ENCODE measurements at regions not wholly inside any gene's neighbourhood (a gene's known extent, or its start where the extent isn't known, plus 50 kb on each side); places are given as distances from the start of the nearest gene placed in this dataset.
"Not testable (repeated sequence)": the region's sequence is repeated elsewhere in the genome, so short reads cannot be mapped to it uniquely, and the experiment has no call there.

DNA sequence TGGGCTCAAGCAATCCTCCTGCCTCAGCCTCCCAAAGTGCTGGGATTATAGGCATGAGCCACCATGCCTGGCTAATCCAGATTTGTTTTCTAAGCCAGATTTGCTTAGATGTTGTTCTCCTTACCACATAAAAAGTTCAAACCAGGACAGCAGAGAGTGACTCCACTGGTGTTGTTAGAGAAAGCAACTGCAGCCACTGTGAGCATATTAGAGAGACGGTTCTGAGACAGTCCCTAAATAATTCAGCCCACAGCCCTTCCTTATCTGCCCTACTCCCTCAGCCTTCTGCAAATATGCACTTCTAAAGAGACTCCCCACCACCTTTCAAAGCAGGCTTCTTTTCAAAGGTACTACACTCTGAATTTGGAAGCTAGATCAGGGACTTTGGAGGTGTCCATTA is 96.1 kb downstream of the DRD1 start:
- no peak for DNase-seq (ENCODE audit: low read depth in 2 of 3, low spot score in 2 of 3)

DNA sequence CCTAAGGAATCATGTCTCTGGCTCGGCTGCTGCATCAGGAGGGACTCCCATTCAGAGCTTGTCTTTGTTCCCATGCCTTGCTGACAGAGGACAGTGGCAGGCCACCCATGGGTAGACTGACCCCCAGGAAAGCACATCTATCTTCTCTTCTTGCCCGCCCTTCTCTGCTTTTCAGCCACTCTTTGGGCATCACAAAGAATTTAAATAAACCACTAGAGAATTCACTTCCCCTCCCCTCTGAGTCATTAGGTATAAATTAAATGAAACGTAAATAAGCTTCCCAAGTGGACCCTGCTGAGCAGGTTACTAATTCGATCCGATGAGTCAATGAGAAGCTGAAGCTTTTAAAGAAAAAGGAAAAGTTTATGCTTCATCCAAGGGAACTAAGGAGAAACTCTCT is 97.0 kb downstream of the DRD1 start:
- no peak for DNase-seq (ENCODE audit: low read depth in 2 of 3, low spot score in 2 of 3)

DNA sequence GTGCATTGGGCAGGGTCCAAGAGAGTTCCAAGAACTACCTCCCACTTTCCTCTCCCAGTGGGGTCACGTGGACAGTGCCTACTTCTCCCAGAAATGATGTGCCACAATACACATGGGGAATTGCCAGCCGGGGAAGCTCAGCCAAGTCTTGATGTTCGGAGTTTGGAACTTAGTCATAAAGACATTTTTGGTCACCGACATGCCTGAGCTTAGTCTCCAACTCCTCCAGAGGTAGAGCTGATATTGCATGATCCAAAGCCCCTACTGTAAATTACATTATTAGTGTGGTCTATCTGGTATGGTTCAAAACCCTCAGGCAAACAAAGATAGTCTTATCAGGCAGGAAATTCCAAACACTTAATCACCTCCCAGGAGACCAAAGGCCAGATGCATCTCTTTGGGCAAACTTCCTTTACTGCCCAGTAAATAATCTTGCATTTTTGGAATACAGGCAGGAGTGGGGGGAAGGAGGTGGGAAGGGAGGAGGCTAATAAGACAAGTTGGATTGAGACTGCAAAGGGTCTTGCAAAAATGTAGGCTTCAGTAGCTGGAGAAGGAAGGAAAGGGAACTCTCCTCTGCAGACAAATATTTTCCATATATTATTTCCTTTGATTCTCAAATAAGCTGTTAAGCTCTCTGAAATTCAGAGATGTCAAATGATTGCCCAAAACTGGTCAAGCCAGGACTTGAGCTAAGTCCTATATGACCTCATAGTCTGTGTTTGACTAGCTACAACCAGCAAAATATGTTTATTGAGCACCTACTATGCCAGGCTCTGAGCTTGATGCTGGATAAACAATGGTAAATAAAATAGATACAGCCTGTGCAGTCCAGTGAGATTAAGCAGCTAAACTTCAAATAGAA is 99.4 kb downstream of the DRD1 start:
- DNase-seq (ENCODE audit: low read depth in 2 of 3, low spot score in 2 of 3) = no peak

DNA sequence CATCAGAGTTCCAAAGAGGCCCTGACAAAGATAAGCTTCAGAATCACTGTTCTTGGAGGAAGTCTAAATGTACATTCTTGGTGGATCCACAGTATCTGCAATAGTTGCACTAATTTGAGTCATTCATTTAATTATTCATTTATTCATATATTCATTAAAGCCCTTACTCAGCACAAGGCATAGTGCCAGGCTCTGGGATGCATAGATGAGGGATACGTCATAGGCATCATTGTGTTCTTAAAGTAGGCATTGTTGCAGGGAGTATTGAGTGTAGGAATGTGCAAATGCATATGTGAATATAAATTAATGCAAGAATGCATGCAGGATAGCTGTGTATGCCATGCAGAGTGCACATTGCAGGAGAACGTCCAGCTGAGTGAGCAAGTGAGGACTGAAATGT is 100.7 kb downstream of the DRD1 start:
- DNase-seq (ENCODE audit: low read depth in 2 of 3, low spot score in 2 of 3) = no peak

DNA sequence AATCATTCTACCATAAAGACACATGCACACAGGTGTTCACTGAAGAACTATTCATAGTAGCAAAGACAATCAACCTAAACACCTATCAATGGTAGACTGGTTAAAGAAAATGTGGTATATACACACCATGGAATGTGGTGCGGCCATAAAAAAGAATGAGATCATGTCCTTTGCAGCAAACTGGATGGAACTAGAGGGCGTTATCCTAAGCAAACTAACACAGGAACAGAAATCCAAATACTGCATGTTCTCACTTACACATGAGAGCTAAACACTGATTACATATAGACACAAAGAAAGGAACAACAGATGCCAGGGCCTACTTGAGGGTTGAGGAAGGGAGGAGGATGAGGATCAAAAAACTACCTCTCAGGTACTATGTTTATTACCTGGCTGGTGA is 103.8 kb downstream of the DRD1 start:
- DNase-seq (ENCODE audit: low read depth in 2 of 3, low spot score in 2 of 3) = no peak

DNA sequence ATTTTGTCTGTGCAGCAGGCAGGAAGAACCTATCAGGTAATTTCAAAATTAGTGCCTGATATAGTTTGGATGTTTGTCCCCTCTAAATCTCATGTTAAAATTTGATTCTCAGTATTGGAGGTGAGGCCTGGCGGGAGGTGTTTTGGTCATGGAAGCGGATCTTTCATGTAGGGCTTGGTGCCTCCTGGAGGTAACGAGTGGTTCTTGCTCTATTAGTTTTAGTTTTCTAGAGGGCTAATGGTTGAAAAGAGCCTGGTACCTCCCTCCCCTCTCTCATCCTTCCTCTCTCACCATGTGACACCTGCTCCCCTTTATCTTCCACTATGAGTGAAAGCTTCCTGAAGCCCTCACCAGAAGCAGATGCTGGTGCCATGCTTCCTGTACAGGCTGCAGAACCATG is 106.3 kb downstream of the DRD1 start:
- no peak for DNase-seq (ENCODE audit: low read depth in 2 of 3, low spot score in 2 of 3)

DNA sequence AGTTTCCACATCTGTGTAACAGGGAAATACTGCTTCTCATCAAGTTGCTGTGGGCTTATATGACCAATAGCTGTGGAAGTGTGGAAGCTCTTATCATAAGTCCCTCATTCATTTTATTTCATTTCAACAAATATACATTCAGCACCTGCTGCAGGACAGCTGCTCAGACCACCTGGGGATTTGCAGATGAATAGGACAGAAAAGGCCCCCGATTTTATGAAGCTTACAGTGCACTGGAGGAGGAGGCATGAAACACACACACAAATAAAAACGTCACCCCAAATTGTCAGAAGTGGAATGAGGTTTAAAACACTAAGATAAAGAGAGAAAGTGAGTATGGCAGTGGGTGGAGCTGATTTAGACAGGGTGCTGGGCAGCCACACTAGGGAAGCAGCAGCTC is 107.2 kb downstream of the DRD1 start:
- no peak for DNase-seq (ENCODE audit: low read depth in 2 of 3, low spot score in 2 of 3)

DNA sequence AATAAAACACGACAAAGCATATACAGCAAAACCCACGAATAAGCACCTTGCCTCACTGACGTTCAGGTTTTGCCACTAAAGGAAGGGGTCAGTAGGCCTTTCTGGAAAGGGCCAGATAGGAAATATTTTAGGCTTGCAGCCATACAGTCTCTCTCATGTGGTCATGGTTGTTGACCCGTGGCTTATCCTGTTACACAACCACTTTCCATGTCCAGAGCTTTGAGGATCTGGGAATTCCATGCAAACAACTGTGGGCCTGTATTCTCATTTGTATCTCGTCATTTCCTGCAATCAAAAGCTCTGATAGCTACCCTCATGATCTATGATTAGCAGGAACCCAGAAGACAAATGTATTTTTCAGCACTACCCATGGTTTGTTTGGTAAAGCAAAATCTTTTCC is 108.3 kb downstream of the DRD1 start:
- DNase-seq (ENCODE audit: low read depth in 2 of 3, low spot score in 2 of 3) = no peak

DNA sequence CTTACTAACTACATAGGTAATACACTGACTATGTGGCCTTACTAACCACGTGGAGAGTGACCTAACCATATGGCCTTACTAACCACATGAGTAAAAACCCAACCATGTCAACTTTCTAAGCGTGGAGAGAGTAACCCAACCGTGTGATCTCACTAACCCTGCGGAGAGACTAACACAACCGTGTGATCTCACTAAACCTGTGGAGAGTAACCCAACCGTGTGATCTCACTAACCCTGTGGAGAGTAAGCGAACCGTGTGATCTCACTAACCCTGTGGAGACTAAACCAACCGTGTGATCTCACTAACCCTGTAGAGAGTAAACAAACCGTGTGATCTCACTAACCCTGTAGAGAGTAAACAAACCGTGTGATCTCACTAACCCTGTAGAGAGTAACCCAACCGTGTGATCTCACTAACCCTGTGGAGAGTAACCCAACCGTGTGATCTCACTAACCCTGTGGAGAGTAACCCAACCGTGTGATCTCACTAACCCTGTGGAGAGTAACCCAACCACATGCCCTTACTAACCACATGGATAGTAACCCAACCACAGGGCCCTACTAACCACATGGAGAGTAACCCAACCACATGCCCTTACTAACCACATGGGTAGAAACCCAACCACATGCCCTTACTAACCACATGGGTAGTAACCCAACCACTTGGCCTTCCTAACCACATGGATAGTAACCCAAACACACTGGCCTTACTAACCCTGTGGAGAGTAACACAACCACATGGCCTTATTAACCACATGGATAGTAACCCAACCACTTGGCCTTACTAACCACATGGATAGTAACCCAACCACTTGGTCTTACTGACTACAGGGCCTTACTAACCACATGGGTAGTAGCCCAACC is 112.6 kb downstream of the DRD1 start:
- DNase-seq (ENCODE audit: low read depth in 2 of 3, low spot score in 2 of 3) = not testable (repeated sequence)

DNA sequence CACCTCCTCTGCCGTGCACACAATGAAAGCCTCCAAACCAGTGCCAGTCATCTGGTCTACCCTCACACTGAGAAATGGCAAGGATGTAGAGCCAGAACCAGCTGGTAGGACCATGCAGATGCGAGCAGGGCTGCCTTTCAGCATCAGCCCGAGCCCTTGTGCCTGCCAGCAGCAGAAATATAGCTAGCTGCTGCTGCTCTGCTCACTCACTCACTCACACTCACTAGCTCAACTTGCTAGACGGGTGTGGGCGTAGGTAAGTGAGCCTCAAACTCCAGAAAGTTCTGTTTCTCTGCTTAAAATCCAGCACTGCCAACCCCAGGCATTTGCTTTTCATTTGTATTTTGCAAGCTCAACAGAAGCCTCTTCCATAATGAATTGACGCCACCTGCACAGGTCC is 114.0 kb downstream of the DRD1 start:
- no peak for DNase-seq (ENCODE audit: low read depth in 2 of 3, low spot score in 2 of 3)

DNA sequence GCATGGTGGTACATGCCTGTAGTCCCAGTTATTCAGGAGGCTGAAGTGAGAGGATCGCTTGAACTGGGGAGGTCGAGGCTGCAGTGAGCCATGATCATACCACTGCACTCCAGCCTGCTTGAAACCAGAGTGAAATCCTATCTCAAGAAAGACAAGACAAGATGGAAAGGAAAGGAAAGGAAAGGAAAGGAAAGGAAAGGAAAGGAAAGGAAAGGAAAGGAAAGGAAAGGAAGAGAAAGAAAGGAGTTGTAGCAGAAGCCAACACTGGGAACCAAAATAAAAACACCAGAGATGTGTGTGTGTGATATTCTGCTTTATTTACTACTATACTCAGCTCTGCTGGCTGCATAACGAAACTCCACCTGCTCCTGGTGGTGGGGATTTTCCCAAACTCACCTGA is 115.3 kb downstream of the DRD1 start:
- no peak for DNase-seq (ENCODE audit: low read depth in 2 of 3, low spot score in 2 of 3)

DNA sequence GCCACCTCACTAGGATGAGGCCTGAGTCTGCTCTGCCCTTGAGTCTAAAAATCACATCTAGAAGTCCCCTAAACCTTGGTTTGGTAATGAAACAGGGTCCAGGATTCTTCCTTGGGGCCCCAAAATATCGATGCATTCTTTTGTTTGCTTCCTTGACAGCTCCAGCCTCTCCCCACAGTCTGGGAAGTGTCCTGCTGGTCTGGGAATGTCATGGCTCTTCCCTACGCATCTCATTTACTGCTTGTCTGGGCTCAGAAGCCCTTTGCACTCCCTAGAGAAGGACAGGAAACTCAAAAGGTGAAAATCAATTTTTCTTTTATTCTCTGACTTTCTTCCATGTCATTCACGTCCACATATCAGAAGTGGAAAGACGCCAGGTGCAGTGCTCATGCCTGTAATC is 115.8 kb downstream of the DRD1 start:
- DNase-seq (ENCODE audit: low read depth in 2 of 3, low spot score in 2 of 3) = no peak

DNA sequence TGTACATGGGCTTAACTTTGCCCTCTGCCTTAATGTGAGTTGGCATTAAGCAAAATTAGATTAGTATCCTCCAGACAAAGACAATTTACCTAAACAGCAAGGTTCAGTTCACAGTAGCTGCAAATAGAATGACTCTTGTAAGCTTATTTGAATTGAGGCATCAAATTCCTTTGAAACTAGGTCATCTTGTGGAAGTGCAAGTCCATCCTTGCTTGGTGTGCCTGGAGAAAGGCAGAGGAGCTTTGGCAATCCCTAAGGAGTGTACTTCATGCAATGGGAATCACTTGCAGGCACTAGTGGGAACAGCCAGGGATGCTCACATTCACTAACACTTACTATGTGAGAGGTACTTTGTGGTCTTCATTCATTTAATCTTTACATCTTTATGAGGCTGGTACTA is 118.3 kb downstream of the DRD1 start:
- DNase-seq (ENCODE audit: low read depth in 2 of 3, low spot score in 2 of 3) = no peak

DNA sequence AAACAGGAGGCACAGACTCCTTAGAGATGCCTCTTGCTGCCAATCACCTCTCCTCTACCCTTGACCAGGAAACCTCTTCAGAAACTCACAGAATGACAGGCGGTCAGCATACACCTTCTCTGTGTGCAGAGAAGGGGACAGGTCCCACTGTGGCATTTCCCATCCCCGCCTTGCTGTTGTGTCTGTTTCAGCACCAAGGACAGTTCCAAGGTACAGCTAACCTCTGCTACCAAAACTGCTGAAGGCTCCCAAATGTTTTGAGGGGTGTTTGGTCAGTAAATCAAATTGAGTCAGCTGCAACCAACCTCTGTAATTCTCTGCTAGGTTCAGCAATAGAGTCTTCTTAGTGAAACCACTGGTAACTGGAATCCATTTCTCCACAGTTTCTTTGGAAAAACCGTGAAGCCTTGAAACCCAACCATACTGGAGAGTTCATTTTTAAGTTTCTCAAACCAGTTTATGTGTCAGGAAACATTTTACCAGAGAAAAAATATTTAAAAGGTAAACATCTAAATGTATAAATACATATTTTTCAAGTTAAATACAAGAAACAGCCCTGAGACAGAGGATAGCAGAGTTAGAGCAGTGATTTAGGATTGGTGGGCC is 122.0 kb downstream of the DRD1 start:
- DNase-seq (ENCODE audit: low read depth in 2 of 3, low spot score in 2 of 3) = peak in 2 of 3 donors; percentile 23 to 61

DNA sequence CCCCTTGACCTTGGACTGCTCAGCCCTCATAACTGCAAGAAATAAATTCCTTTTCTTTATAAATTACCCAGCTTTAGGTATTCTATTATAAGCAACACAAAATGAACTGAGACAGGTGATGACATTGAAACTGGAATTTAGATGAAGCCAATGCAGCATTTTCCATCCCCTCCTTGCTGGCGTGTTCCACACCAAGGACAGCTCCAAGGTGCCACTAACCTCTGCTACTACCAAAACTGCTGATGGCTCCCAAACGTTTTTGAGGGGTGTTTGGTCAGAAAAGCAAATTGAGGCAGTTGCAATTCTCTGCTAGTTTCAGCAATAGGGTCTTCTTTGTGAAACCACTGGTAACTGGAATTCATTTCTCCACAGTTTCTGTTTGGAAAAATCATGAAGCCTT is 124.8 kb downstream of the DRD1 start:
- no peak for DNase-seq (ENCODE audit: low read depth in 2 of 3, low spot score in 2 of 3)

DNA sequence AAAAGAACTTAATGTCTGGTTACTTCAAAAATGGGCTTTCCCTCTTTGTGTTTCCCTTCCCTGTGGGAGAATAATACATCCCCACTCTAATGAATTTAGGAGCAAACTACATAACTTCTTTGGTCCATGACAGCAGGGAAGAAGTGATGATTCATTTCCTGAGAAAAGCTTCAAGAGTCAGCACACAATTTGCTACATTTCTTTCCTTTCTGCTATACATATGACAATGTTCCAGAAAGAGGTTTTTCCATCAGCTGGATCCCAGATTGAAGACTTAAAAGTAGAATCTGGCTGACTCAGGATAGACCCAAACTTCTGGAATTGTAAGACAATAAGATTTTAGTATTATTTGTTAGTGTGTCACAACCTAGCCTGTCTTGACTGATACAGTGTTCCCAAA is 126.1 kb downstream of the DRD1 start:
- no peak for DNase-seq (ENCODE audit: low read depth in 2 of 3, low spot score in 2 of 3)

DNA sequence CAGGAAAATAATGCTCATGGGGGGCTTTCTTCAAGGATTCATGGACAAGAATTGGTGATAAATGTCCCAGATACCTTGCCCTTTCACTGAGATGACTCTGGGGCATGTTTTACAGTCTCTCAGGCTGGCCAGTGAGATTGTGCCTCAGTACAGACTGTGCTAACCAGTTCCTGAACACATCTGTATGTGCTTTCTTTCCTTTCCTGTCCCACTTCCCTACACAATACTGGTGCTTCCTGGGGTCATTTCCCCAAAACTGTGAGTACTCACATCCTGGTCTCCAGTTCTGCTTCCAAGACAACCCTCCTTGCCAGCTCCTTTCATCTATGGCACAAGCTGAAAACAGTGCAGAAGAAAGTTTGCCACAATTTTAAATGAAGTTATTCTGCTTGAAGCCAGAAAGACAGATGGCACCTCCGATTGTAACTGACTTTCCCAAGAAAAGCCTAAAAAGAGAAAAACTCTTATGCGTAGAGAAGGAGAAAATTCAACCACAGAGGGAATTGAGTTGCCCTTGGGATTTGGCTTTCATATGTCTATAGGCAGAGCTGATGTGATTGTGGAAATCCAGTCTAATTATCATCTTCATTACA is 134.7 kb downstream of the DRD1 start:
- DNase-seq (ENCODE audit: low read depth in 2 of 3, low spot score in 2 of 3) = no peak

DNA sequence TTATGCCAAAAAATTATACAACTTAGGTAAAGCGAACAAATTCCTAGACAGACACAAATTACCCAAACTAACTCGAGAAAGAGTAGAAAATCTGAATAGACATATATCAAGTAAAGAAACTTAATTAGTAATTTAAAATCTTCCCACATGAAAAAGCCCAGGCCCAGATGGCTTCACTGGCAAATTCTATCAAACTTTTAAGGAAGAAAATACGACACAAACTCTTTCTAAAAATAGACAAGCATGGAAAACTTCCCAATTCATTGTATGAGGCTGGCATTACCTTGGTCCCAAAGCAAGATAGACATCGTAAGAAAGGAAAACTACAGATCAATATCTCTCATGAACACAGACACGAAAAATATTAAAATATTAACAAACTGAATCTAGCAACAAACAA is 135.3 kb downstream of the DRD1 start:
- no peak for DNase-seq (ENCODE audit: low read depth in 2 of 3, low spot score in 2 of 3)

DNA sequence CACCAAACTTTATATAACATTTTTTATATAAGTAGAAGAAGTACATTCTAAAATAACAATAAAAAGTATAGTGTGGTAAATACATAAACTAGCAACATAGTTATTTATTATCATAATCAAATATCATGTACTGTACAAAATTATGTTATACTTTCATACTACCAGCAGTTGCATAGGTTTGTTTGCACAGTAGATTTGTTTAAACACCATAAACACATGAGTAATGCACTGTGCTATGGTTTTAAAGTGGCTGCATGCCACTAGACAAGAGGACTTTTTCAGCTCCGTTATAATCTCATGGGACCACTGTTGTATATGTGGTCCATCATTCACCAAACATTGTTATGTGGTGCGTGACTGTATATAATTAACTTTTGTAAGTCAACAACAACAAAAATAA is 137.6 kb downstream of the DRD1 start:
- no peak for DNase-seq (ENCODE audit: low read depth in 2 of 3, low spot score in 2 of 3)

DNA sequence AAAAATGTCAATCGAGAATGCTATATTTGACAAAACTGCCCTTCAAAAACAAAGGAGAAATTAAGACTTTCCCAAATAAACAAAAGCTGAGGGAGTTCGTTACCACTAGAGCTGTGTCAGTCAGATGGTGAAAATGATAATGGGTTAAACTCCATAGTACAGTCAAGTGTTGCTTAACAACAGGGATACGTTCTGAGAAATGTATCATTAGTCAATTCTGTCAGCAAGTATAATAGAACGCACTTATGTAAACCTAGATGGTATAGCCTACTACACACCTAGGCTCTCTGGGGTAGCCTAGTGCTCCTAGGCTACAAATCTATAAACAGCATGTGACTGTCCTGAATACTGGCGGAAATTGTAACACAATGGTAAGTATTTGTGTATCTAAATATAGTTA is 138.7 kb downstream of the DRD1 start:
- DNase-seq (ENCODE audit: low read depth in 2 of 3, low spot score in 2 of 3) = no peak

DNA sequence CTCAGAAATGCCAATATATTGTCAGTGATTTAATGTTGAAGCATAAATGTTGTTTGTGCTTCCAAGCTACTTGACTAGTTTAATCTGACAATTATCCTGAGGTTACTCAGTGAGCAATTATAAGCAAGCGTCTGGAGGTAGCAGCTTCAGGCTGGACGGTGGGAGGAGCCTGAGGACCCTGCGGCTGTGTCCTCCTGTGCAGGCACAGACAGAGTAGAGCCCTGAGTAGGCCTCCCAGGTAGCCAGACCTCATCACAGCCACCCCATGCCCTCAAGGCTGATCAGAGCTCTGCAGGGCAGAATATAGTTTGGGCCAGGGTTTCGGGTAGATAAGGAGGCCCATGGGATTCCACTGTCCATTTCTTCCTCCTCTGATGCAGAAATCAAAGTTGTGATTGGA is 153.6 kb downstream of the DRD1 start:
- DNase-seq (ENCODE audit: low read depth in 2 of 3, low spot score in 2 of 3) = no peak

All from hematopoietic multipotent progenitor cell (in vitro differentiated cells).